ENCODE measurements at regions not wholly inside any gene's neighbourhood (a gene's known extent, or its start where the extent isn't known, plus 50 kb on each side); places are given as distances from the start of the nearest gene placed in this dataset.
"Not testable (repeated sequence)": the region's sequence is repeated elsewhere in the genome, so short reads cannot be mapped to it uniquely, and the experiment has no call there.

- DNase-seq: no peak
Observed at GRCh38 chr5:91500758-91501157, 117.6 kb upstream of the ARRDC3 start.

DNA sequence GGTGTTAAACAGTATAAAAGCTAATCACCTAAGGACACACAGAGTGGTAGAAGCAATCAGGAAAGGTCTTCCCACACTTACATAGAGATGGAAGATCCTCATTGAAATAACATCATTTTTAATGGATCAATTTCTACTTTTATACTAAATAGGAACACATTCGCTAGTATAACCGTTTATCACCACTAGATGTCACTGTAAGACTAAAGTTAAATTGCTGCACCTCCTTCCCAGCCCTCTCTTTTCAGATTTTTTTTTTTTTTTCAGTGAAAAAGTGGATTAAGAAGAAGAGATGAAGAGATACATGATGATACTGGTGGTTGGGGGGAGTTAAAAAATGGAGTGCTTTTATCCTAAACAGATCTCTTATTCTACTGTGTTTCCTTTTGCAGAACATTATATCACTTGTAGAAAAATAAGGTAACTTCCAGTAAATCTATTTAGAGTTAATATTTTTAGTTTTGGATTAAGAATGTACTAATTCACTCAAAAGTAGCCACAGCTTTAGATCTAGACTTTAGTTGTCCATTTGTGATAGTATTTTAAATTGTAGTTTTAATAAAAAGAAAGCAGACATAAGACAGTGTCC, 116.9 kb upstream of the ARRDC3 start:
- peak; percentile 66 for DNase-seq

DNA sequence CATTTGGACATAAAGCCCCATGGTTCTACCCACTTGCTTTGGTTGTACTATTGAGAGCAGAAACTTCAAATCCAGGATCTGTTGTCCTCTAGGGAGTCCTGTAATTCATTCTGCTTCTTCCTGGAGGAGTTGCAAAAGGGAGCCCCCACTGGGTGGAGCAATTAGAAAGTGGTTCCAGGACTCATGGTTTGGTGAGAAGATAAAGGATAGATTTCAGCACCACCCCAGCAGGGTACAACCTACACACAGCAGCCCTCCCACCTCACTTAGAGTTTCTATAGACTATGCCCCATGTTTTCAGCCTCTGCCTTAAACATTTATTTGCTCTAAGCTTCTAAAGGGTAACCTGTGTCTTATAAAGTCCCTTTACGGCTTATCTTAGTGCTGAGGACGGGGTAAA, 112.6 kb upstream of the ARRDC3 start:
- DNase-seq: no peak

DNA sequence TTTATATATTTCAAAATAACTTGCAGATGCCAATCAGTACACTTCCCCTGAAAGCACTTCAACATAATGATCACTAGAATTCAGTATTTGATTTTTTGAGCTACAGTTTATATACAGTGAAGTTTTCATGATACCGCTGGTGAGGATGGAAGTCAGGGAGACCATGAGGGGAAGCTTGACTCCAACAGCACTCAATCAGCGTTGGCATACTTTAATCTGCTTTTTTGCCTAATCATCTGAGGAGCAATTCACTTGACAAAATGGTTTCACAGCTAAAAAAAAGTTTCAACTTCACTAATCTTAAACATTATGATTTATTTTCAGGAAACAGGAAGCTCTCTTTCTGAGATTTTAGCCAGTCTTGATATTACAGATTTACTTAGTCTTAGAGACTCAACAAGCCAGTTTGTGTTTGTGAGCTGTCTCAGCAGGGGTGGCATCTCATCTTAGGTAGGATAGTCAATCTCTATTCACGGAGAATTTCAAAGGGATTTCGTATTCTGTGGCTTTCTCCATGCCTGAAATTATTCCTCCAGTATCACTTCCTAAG, 111.4 kb upstream of the ARRDC3 start:
- DNase-seq: no peak

DNA sequence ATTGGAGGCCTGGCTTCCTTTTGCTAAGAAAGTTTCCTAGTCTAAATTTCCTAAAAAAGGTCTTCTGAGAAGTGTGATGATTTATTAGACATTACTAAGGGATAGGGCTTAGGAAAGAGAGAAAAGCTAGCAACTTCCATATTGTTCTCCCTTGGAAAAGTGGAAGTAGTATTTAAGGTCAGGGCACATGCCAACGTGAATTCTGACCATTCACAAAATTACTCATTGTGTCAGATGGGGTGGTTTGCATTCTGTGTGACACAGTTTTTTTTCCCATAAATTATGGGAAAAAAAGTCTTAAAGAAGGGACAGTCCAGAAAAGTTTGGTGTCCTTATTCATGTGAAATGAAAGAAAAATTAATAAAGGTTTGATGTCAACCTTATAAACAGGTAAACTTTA, 110.0 kb upstream of the ARRDC3 start:
- DNase-seq: no peak

DNA sequence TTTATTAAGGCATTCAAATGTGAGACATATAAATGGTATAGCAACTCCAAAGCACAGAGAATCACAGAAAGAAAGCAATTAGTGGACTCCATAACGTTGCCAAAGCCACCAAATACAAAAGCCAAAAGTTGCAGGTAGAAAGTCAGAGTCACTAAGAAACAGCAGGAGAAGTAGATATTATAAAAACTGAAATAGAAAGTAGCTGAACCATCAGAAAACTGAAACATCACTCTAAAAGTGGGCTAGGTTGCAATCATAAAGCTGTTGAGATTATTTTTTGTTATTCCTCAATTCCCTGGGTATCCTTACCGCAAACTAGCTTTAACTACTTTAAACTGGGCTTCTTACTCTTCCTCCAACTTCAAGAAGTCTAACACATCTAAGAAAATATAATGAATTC, 108.1 kb upstream of the ARRDC3 start:
- no peak for DNase-seq

GRCh38 chr5:91490316-91490715, 107.2 kb upstream of the ARRDC3 start:
- no peak for DNase-seq

- no peak for DNase-seq
Observed at GRCh38 chr5:91487420-91487819, 104.3 kb upstream of the ARRDC3 start.

- no peak for DNase-seq
Observed at GRCh38 chr5:91486638-91487037, 103.5 kb upstream of the ARRDC3 start.

DNA sequence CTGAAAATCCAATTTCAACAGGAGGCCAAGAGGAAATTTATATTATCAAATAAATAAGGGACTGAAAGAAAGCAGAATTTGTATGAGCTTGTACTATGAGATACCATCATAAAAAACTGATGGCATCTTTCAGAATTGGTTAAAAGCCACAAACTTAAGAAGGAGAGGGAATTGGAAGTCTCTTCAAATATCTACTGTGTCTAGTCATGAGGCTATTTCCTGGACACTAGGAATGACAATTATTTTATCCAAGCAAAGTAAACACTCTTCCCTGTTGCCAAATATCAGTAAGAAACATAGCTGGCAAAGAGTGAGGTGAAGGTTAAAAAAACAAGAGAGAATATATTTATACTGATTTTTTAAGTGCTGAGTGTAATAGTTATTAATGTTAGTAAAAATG, 101.5 kb upstream of the ARRDC3 start:
- DNase-seq: no peak

- not testable (repeated sequence) for DNase-seq
Observed at GRCh38 chr5:91479376-91479775, 96.3 kb upstream of the ARRDC3 start.

GRCh38 chr5:91478096-91478495, 95.0 kb upstream of the ARRDC3 start:
- DNase-seq: no peak

- no peak for DNase-seq
Observed at GRCh38 chr5:91477408-91477807, 94.3 kb upstream of the ARRDC3 start.

- DNase-seq: no peak
Observed at GRCh38 chr5:91474201-91474600, 91.1 kb upstream of the ARRDC3 start.

DNA sequence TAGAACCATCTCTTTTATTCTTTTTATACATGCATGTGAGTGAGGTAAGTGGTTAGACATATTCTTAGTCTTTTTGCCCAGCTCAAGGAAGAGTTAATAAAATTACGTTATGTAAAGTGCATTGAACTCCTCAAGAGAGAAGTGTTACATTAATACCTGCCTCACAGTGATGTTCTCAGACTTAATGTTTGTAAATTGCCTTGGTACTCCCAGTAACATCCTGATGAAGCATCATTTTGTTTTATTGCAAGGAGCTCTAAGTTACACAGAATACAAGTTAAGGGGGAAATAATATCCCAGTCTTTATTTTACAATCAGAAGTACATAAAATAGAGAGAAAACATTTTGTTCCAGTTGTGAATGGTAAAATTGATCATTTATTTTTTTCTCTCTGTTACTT, 89.5 kb upstream of the ARRDC3 start:
- no peak for DNase-seq

GRCh38 chr5:91469517-91470165, 86.5 kb upstream of the ARRDC3 start:
- peak; percentile 41 for DNase-seq

- DNase-seq: peak; percentile 26
Observed at GRCh38 chr5:91468651-91469422, 85.7 kb upstream of the ARRDC3 start.

DNA sequence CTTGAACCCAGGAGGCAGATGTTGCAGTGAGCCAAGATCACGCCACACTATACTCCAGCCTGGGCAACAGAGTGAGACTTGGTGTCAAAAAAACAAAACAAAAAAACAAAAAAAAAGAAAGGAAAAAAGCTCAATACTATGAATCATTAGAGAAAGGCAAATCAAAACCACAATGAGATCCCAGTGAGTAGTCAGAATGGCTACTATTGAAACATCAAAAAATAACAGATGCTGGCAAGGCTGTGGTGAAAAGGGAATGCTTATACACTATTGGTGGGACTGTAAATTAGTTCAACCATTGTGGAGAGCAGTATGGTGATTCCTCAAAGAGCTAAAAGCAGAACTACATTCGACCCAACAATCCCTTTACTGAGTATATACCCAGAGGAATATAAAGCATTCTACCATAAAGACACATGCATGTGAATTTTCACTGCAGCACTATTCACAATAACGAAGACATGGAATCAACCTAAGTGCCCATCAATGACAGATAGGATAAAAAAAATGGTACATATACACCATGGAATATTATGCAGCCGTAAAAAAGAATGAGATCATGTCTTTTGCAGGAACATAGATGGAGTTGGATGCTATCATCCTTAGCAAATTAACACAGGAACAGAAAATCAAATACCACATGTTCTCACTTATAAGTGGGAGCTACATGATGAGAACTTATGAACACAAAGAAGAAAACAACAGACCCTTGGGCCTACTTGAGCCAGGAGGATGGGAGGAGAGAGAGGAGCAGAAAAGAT, 81.9 kb upstream of the ARRDC3 start:
- DNase-seq: no peak

GRCh38 chr5:91457681-91458058, 74.6 kb upstream of the ARRDC3 start:
- DNase-seq: no peak

GRCh38 chr5:91456928-91457680, 74.0 kb upstream of the ARRDC3 start:
- DNase-seq: no peak

- no peak for DNase-seq
Observed at GRCh38 chr5:91449083-91449482, 66.0 kb upstream of the ARRDC3 start.

DNA sequence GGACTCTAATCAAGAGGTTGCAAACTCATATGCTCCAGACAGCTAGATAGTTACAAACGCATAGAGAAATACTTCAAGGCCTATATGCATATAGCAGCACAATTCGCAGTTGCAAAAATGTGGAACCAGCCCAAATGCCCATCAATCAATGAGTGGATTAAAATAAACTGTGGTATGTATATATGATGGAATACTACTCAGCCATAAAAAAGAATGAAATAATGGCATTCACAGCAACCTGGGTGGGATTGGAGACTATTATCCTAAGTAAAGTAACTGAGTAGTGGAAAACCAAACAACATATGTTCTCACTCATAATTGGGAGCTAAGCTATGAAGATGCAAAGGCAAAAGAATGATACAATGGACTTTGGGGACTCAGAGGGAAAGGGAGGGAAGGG, 65.0 kb upstream of the ARRDC3 start:
- not testable (repeated sequence) for DNase-seq

GRCh38 chr5:91446880-91447279, 63.8 kb upstream of the ARRDC3 start:
- not testable (repeated sequence) for DNase-seq
